Lower lobe of right lung (tissue), 2 donors: ENCODE measurements at regions not wholly inside any gene's neighbourhood (a gene's known extent, or its start where the extent isn't known, plus 50 kb on each side); places are given as distances from the start of the nearest gene placed in this dataset.

ENCODE experiments used
- ATAC-seq, 2 donors: fragments of 200-7000 bp; cut with Tn5 transposase; one replicate each; pipeline ENCODE4 v1.9.1; 2020 to 2022; ENCODE audit warnings: mild to moderate bottlenecking in 2 of 2, moderate library complexity in 2 of 2
- DNase-seq: peaks from one replicate; pipeline ENCODE4 v3.0.0-alpha.2; 2020
- H3K27ac ChIP-seq: fragments of 200-600 bp; one replicate; pipeline ENCODE4 v1.8.0; 2022
- H3K27me3 ChIP-seq: fragments of 200-600 bp; one replicate; pipeline ENCODE4 v1.8.0; 2022; ENCODE audit warnings: low read depth
- H3K36me3 ChIP-seq: fragments of 200-600 bp; one replicate; pipeline ENCODE4 v1.8.0; 2022; ENCODE audit warnings: mild to moderate bottlenecking
- H3K4me1 ChIP-seq: fragments of 200-600 bp; one replicate; pipeline ENCODE4 v1.8.0; 2022
- H3K4me3 ChIP-seq: fragments of 200-600 bp; one replicate; pipeline ENCODE4 v1.8.0; 2022; ENCODE audit warnings: mild to moderate bottlenecking
- H3K9me3 ChIP-seq: fragments of 200-600 bp; one replicate; pipeline ENCODE4 v1.8.0; 2022
- intact Hi-C: fragments of 100-400 bp; cut with DNase I; formaldehyde crosslinking; loops from one replicate; pipeline ENCODE4 v1.11.0; 2022
- TF ChIP-seq, protein P1 (sequence below): fragments of 200-600 bp; IDR thresholded peaks from one replicate; pipeline ENCODE4 v1.8.0; 2022; ENCODE audit warnings: antibody characterized with exemption, mild to moderate bottlenecking
- donor health status: DM: no; HTN: yes; CAD: no; lungs with severe emphysema.

DNA sequence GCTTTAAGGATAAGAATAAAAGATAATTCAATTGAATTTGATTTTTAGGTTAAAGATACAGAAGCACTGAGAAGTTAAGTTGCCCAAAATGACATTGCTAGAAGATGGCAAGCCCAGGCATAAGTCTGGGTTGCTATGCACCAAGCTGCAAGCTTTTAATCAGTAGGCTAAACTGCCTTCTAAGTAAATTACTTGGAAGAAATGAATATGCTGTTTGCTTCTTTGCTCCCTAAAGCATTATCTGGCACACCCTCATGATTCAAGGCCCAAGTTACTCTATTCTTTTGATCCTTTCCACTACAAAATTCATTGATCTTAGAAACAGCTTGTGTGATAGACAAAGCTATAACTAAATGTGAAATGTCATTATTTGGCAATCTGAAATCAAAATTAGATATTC, 1991.1 kb downstream of the ARAP2 start:
- Histone ChIP-seq H3K9me3 (no peaks in the 10 kb centered on the region), H3K27ac (no peak overlapping the region), H3K36me3 (no peaks in the 10 kb centered on the region), H3K27me3 (no peaks in the 10 kb centered on the region), H3K4me1 (no peaks in the 10 kb centered on the region), H3K4me3 (no peak overlapping the region)
- ATAC-seq (no peak), DNase-seq (no peak)
- intact Hi-C loops: no loop called here
- TF ChIP-seq, protein P1, sequence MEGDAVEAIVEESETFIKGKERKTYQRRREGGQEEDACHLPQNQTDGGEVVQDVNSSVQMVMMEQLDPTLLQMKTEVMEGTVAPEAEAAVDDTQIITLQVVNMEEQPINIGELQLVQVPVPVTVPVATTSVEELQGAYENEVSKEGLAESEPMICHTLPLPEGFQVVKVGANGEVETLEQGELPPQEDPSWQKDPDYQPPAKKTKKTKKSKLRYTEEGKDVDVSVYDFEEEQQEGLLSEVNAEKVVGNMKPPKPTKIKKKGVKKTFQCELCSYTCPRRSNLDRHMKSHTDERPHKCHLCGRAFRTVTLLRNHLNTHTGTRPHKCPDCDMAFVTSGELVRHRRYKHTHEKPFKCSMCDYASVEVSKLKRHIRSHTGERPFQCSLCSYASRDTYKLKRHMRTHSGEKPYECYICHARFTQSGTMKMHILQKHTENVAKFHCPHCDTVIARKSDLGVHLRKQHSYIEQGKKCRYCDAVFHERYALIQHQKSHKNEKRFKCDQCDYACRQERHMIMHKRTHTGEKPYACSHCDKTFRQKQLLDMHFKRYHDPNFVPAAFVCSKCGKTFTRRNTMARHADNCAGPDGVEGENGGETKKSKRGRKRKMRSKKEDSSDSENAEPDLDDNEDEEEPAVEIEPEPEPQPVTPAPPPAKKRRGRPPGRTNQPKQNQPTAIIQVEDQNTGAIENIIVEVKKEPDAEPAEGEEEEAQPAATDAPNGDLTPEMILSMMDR: no peak

DNA sequence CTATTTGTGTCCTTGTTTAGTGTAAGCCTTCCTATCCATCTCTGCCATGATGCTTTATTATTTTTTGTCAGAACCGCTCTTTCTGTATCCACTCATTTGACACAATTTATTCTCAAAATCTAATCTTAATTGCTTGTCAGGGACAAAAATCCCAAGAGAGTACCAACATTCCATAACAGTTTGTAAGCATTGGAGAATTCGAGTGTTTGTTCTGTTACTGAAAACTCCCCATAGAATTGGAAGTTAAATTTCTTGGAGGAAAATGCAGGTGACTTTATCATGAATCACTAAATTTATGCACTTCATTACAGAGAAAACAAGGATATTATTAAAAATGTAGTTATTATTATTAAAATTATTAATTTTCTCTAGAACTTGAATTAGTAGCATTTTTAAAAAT, 1986.1 kb downstream of the ARAP2 start:
- no peaks in the 10 kb centered on the region for H3K4me1 ChIP-seq
- no peak for ATAC-seq
- no peaks in the 10 kb centered on the region for H3K9me3 ChIP-seq
- intact Hi-C loops: no loop called here
- H3K36me3 ChIP-seq: no peaks in the 10 kb centered on the region
- no peak for DNase-seq
- H3K27ac ChIP-seq: no peak overlapping the region
- no peaks in the 10 kb centered on the region for H3K27me3 ChIP-seq
- no peak overlapping the region for H3K4me3 ChIP-seq
- TF ChIP-seq, protein P1: no peak

DNA sequence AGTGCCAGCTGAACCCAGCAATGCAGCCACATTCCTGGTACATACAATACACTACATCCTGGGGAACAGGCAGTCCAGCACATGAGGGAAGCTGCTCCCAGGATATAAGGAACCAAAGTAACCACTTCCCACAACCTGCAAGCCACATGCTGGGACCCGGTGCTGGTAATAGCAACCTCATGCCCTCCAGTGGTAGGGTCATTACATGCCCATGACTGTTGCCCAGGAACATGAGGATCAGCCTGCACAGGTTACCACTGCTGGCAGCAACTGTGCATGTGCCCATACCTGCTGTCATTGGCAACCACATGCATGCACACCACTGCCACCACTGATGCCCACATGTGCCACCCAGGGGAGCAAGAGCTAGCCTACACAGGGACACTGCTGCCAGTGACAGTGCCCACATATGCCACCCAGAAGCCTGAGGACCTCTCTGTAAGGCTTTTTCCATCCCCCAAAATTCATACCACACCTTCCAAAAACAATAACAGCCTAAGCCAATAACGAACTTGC, 1982.5 kb downstream of the ARAP2 start:
- DNase-seq: no peak
- intact Hi-C loops: no loop called here
- Histone ChIP-seq H3K36me3 (no peaks in the 10 kb centered on the region), H3K9me3 (no peaks in the 10 kb centered on the region), H3K4me1 (no peaks in the 10 kb centered on the region), H3K27ac (no peak overlapping the region), H3K27me3 (no peaks in the 10 kb centered on the region), H3K4me3 (no peak overlapping the region)
- no peak for ATAC-seq
- TF ChIP-seq, protein P1: no peak

DNA sequence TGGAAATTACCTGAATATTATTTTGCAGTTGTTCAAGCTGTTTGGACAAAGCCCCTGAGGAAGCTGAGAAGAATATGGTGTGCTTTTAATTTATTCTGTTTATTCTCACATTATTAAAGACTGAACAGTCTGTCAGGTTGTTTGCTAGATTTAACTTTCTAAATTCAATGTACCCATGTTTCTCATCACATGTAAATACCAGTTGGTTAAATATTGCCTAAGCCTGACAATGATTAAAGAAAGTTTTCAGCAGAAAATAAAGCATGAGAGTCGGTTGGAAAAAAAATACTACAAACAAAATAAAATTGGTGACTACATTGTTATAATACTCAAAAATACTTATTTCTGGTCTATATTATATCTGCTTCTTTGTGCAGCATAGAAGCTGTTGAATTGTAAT, 1974.7 kb downstream of the ARAP2 start:
- TF ChIP-seq, protein P1: no peak
- no peak overlapping the region for H3K27ac ChIP-seq
- DNase-seq: no peak

DNA sequence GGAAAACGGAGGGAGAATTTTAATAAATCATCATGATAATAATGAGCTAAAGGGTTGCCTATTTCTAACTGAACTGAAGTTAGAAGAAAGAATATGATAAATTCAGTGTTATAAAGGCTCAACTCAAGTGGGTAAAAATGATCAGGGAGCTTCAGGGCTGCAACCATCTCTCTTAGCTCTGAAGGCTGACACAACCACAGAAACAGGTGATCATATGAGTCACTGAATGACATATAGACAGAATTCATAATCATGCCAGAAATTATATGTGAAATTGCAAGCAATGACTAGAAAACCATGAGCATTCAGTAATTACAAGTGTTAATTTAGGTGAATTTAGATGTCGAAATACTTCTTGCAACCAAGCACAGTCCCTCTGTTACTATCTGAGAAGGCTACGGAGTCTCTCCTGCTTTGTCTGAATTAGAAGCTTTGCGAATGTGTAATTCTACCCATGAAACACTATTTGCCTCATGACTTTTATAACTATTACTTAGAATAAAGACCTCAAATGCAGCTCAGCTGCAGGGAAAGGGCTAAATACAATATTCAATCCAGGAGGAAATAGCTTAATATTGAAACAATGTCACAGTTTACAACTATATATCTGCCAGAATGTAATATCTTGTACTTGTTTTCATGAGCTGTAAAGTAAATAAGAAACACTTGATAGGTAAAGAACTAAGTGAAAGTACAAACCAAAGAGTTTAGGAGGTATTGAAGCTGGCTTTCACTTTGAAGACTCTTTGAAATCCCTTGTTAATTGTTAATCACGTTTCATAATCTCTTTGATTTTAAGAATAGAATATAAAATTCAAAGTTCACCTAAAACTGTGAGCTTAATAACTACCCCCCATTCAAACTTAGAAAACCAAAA, 1972.6 kb downstream of the ARAP2 start:
- TF ChIP-seq, protein P1: no peak
- ATAC-seq: no peak
- H3K4me3 ChIP-seq: no peak overlapping the region

More for the DNA sequence above, 1974.7 kb downstream of the ARAP2 start:
- no peaks in the 10 kb centered on the region for H3K4me1 ChIP-seq
- ATAC-seq: no peak
- intact Hi-C loops: no loop called here
- no peak overlapping the region for H3K4me3 ChIP-seq
- H3K27me3 ChIP-seq: no peaks in the 10 kb centered on the region
- no peaks in the 10 kb centered on the region for H3K36me3 ChIP-seq
- H3K9me3 ChIP-seq: no peaks in the 10 kb centered on the region

More for the DNA sequence above, 1972.6 kb downstream of the ARAP2 start:
- H3K36me3 ChIP-seq: no peaks in the 10 kb centered on the region
- no peaks in the 10 kb centered on the region for H3K27me3 ChIP-seq
- H3K9me3 ChIP-seq: no peaks in the 10 kb centered on the region
- no peak for DNase-seq
- no peaks in the 10 kb centered on the region for H3K4me1 ChIP-seq
- H3K27ac ChIP-seq: no peak overlapping the region
- intact Hi-C loops: no loop called here
